ENCODE measurements at regions not wholly inside any gene's neighbourhood (a gene's known extent, or its start where the extent isn't known, plus 50 kb on each side); places are given as distances from the start of the nearest gene placed in this dataset.

GRCh38 chr22:23408321-23408720, 171.8 kb downstream of the IGLL1 start:
- no peak for ATAC-seq

- no peak for ATAC-seq
Observed at GRCh38 chr22:23405366-23405851, 174.7 kb downstream of the IGLL1 start.

- ATAC-seq = no peak
Observed at GRCh38 chr22:23404689-23405365, 175.3 kb downstream of the IGLL1 start.

- ATAC-seq = no peak
Observed at GRCh38 chr22:23403720-23404688, 176.1 kb downstream of the IGLL1 start.

- no peak for ATAC-seq
Observed at GRCh38 chr22:23403152-23403719, 176.9 kb downstream of the IGLL1 start.

GRCh38 chr22:23402275-23403151, 177.6 kb downstream of the IGLL1 start:
- peak; percentile 82 for ATAC-seq

- ATAC-seq = no peak
Observed at GRCh38 chr22:23401910-23402274, 178.2 kb downstream of the IGLL1 start.

GRCh38 chr22:23401111-23401909, 178.8 kb downstream of the IGLL1 start:
- ATAC-seq = no peak

- ATAC-seq = no peak
Observed at GRCh38 chr22:23400286-23400981, 179.7 kb downstream of the IGLL1 start.

- no peak for ATAC-seq
Observed at GRCh38 chr22:23399367-23400285, 180.5 kb downstream of the IGLL1 start.

- no peak for ATAC-seq
Observed at GRCh38 chr22:23398701-23399366, 181.3 kb downstream of the IGLL1 start.

- no peak for ATAC-seq
Observed at GRCh38 chr22:23397613-23398567, 182.2 kb downstream of the IGLL1 start.

GRCh38 chr22:23397008-23397612, 183.0 kb downstream of the IGLL1 start:
- no peak for ATAC-seq

GRCh38 chr22:23396362-23397007, 183.6 kb downstream of the IGLL1 start:
- no peak for ATAC-seq

GRCh38 chr22:23395530-23396361, 184.3 kb downstream of the IGLL1 start:
- no peak for ATAC-seq

All from esophagus mucosa (tissue), 1 donor.